ENCODE measurements at regions not wholly inside any gene's neighbourhood (a gene's known extent, or its start where the extent isn't known, plus 50 kb on each side); places are given as distances from the start of the nearest gene placed in this dataset.

GRCh38 chr14:26841920-26842741 is 244.3 kb upstream of the NOVA1 start:
- TF ChIP-seq L3MBTL2 (conservative IDR thresholded peaks at IDR 0.05) (no peak), TARDBP (IDR thresholded peaks at IDR 0.05) (no peak), SUZ12 (IDR thresholded peaks at IDR 0.05) (no peak)

Measured in HEK293T (cell line).